Colonic mucosa (tissue), 4 donors: ENCODE measurements at regions not wholly inside any gene's neighbourhood (a gene's known extent, or its start where the extent isn't known, plus 50 kb on each side); places are given as distances from the start of the nearest gene placed in this dataset.

Experiments used
- DNase-seq: peaks from one replicate; pipeline ENCODE4 v3.0.0-alpha.2; 2020
- H3K27ac ChIP-seq: fragments of 200-600 bp; one replicate; pipeline ENCODE4 v1.8.0; 2021
- H3K27me3 ChIP-seq: fragments of 200-600 bp; one replicate; pipeline ENCODE4 v1.8.0; 2021
- H3K36me3 ChIP-seq: fragments of 200-600 bp; one replicate; pipeline ENCODE4 v1.8.0; 2021
- H3K4me1 ChIP-seq: fragments of 200-600 bp; one replicate; pipeline ENCODE4 v1.8.0; 2021; ENCODE audit warnings: mild to moderate bottlenecking
- H3K4me3 ChIP-seq: fragments of 200-600 bp; one replicate; pipeline ENCODE4 v1.8.0; 2021
- H3K9ac ChIP-seq, 2 donors: one replicate each; pipeline ENCODE4 v1.7.0; 2013; ENCODE audit warnings: control low read depth in 2 of 2, low read depth in 2 of 2, low read length in 2 of 2
- H3K9me3 ChIP-seq: fragments of 200-600 bp; one replicate; pipeline ENCODE4 v1.8.0; 2021
- intact Hi-C: fragments of 100-400 bp; cut with DNase I; formaldehyde crosslinking; loops from one replicate; pipeline ENCODE4 v1.14.1; 2022
- TF ChIP-seq, protein P1 (sequence below): fragments of 200-600 bp; IDR thresholded peaks from one replicate; pipeline ENCODE4 v1.8.0; 2022; ENCODE audit warnings: antibody characterized with exemption, mild to moderate bottlenecking
- donor health status: healthy.
- donor health status: DM: no; HTN: no; CAD: no.
- donor health status: DM: no; HTN: no; CAD: no.

- H3K4me1 ChIP-seq = no peaks in the 10 kb centered on the region
- intact Hi-C loops = no loop called here
- no peaks in the 10 kb centered on the region for H3K9me3 ChIP-seq
- H3K9ac ChIP-seq = no peak overlapping the region
- H3K4me3 ChIP-seq = no peak overlapping the region
- H3K27me3 ChIP-seq = no peaks in the 10 kb centered on the region
- H3K27ac ChIP-seq = no peak overlapping the region
- TF ChIP-seq, protein P1, sequence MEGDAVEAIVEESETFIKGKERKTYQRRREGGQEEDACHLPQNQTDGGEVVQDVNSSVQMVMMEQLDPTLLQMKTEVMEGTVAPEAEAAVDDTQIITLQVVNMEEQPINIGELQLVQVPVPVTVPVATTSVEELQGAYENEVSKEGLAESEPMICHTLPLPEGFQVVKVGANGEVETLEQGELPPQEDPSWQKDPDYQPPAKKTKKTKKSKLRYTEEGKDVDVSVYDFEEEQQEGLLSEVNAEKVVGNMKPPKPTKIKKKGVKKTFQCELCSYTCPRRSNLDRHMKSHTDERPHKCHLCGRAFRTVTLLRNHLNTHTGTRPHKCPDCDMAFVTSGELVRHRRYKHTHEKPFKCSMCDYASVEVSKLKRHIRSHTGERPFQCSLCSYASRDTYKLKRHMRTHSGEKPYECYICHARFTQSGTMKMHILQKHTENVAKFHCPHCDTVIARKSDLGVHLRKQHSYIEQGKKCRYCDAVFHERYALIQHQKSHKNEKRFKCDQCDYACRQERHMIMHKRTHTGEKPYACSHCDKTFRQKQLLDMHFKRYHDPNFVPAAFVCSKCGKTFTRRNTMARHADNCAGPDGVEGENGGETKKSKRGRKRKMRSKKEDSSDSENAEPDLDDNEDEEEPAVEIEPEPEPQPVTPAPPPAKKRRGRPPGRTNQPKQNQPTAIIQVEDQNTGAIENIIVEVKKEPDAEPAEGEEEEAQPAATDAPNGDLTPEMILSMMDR = no peak
- H3K36me3 ChIP-seq = no peaks in the 10 kb centered on the region
- DNase-seq = no peak
Observed at GRCh38 chr2:220057916-220058315, 430.5 kb downstream of the SLC4A3 start.

- Histone ChIP-seq H3K27me3 (no peaks in the 10 kb centered on the region), H3K36me3 (no peaks in the 10 kb centered on the region), H3K9ac (no peak overlapping the region), H3K4me3 (no peak overlapping the region), H3K9me3 (no peaks in the 10 kb centered on the region), H3K27ac (no peak overlapping the region), H3K4me1 (no peaks in the 10 kb centered on the region)
- DNase-seq = no peak
- TF ChIP-seq, protein P1 = no peak
- intact Hi-C loops = no loop called here
Observed at GRCh38 chr2:220064111-220065030, 436.9 kb downstream of the SLC4A3 start.

DNA sequence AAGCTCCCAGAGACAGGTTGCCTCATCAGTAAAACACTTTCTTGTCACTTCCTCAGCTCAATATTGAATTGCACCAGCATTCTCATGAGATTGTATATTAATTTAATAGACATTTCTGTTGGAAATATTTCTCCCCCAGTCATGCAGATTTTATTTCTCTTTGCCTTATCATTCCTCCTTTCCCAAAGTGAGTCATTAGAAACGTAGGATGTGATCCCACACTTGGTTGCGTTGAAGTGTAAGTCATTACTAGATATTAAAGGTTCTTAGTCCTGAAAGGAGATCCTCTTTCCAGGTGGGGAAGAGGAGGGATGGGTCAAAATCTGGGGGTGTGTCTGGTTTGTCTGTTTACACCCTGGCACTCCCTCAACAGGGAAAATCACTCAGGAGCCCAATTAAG, 438.2 kb downstream of the SLC4A3 start:
- no peaks in the 10 kb centered on the region for H3K36me3 ChIP-seq
- no peak overlapping the region for H3K4me3 ChIP-seq
- H3K9me3 ChIP-seq = no peaks in the 10 kb centered on the region
- intact Hi-C loops = no loop called here
- TF ChIP-seq, protein P1 = no peak
- H3K4me1 ChIP-seq = no peaks in the 10 kb centered on the region
- H3K9ac ChIP-seq = no peak overlapping the region
- H3K27me3 ChIP-seq = no peaks in the 10 kb centered on the region
- H3K27ac ChIP-seq = no peak overlapping the region
- no peak for DNase-seq

DNA sequence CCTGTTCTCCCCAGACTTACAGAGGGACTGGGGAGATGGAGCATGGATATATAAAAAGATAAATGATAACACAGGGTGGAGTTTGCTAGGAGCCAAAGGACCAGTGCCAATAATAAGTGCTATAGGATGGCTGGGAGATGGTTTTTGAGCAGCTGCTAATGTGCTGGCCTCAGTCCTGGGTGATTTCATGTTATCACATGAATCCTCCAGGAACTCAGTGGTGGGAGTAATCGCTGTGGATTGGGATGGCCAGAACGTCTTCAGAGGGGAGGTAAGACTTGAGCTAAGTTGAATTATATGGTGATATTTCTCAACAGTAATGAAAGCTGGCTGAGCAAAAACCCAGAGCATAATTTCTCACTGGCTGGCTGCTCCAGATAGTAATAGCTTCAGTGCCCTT, 441.4 kb downstream of the SLC4A3 start:
- no peak for DNase-seq
- no peaks in the 10 kb centered on the region for H3K36me3 ChIP-seq
- intact Hi-C loops = no loop called here
- H3K27ac ChIP-seq = no peak overlapping the region
- TF ChIP-seq, protein P1 = no peak
- no peaks in the 10 kb centered on the region for H3K27me3 ChIP-seq
- no peak overlapping the region for H3K4me3 ChIP-seq
- H3K9me3 ChIP-seq = no peaks in the 10 kb centered on the region
- no peaks in the 10 kb centered on the region for H3K4me1 ChIP-seq
- no peak overlapping the region for H3K9ac ChIP-seq

- H3K27me3 ChIP-seq = no peaks in the 10 kb centered on the region
- TF ChIP-seq, protein P1 = no peak
- intact Hi-C loops = no loop called here
- no peaks in the 10 kb centered on the region for H3K36me3 ChIP-seq
- no peak overlapping the region for H3K27ac ChIP-seq
- H3K9ac ChIP-seq = no peak overlapping the region
- H3K9me3 ChIP-seq = no peaks in the 10 kb centered on the region
- DNase-seq = no peak
- no peak overlapping the region for H3K4me3 ChIP-seq
- no peaks in the 10 kb centered on the region for H3K4me1 ChIP-seq
Observed at GRCh38 chr2:220070349-220070748, 442.9 kb downstream of the SLC4A3 start.
